ENCODE measurements at regions not wholly inside any gene's neighbourhood (a gene's known extent, or its start where the extent isn't known, plus 50 kb on each side); places are given as distances from the start of the nearest gene placed in this dataset.
A peak's percentile ranks its signal among the peaks of the same experiment; 100 is the strongest.

DNA sequence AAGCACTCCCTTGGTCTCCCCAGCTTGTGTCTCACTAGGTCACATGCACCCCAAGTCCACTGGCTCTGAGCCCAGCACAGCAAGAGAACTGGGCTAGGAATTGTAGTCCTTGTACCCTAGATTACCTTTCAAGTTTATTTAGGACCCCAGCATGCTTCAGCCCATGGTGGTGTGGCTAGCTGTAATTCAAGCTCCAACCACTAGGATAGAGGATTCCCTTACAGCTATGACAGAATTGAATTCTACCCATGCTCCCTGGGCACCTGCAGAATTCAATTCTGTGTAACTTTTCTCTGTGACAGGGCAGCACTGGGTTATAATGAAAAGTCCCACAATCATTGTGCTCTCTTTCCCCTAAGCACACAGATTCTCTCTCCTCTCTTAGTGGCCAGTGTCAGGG, 253.8 kb upstream of the DMD start:
- DNase-seq (ENCODE audit: low read depth): no peak
- TF ChIP-seq, protein P1, sequence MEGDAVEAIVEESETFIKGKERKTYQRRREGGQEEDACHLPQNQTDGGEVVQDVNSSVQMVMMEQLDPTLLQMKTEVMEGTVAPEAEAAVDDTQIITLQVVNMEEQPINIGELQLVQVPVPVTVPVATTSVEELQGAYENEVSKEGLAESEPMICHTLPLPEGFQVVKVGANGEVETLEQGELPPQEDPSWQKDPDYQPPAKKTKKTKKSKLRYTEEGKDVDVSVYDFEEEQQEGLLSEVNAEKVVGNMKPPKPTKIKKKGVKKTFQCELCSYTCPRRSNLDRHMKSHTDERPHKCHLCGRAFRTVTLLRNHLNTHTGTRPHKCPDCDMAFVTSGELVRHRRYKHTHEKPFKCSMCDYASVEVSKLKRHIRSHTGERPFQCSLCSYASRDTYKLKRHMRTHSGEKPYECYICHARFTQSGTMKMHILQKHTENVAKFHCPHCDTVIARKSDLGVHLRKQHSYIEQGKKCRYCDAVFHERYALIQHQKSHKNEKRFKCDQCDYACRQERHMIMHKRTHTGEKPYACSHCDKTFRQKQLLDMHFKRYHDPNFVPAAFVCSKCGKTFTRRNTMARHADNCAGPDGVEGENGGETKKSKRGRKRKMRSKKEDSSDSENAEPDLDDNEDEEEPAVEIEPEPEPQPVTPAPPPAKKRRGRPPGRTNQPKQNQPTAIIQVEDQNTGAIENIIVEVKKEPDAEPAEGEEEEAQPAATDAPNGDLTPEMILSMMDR (IDR thresholded peaks at IDR 0.05; ENCODE audit: control insufficient read depth, extremely low read depth, insufficient read depth): no peak
- no peak overlapping the region for H3K4me3 ChIP-seq (ENCODE audit: low read depth, low read length)

DNA sequence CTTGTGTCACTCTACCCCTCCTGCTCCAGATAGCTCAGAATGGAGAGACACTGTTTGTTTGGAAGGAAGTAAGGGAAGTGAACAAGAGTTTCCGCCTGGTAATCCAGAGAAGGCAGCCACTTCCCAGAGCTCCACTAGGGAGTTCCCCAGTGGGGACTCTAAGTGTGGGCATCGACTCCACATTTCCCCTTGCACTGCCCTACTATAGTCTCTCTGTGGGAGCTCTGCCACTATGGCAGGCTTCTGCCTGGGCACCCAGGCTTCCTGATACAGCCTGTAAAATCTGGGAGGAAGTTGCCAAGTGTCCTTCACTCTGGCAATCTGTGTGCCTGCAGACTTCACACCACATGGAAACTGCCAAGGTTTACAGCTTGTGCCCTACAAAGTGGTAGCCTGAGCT, 245.8 kb upstream of the DMD start:
- no peak for DNase-seq (ENCODE audit: low read depth)
- no peak overlapping the region for H3K4me3 ChIP-seq (ENCODE audit: low read depth, low read length)
- TF ChIP-seq, protein P1 (IDR thresholded peaks at IDR 0.05; ENCODE audit: control insufficient read depth, extremely low read depth, insufficient read depth): no peak

DNA sequence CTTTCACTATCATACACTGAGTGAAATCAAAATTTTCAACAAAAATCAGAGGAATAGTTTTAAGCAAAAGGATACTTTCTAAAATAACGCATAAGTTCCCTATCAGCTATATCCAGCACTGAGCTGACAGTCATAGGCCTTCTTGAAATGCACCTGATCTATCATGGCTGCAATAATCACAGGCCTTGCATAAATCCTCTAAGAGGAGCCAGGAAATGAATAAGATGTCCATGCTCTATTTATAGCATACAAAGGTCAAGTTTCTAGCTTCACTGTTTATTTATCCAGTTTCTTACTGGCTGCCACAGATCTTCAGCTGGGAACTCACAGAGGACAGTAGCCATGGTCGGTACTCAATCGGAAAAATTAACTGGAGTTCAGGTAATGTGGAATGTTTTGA, 235.9 kb upstream of the DMD start:
- no peak for DNase-seq (ENCODE audit: low read depth)
- TF ChIP-seq, protein P1 (IDR thresholded peaks at IDR 0.05; ENCODE audit: control insufficient read depth, extremely low read depth, insufficient read depth): no peak

DNA sequence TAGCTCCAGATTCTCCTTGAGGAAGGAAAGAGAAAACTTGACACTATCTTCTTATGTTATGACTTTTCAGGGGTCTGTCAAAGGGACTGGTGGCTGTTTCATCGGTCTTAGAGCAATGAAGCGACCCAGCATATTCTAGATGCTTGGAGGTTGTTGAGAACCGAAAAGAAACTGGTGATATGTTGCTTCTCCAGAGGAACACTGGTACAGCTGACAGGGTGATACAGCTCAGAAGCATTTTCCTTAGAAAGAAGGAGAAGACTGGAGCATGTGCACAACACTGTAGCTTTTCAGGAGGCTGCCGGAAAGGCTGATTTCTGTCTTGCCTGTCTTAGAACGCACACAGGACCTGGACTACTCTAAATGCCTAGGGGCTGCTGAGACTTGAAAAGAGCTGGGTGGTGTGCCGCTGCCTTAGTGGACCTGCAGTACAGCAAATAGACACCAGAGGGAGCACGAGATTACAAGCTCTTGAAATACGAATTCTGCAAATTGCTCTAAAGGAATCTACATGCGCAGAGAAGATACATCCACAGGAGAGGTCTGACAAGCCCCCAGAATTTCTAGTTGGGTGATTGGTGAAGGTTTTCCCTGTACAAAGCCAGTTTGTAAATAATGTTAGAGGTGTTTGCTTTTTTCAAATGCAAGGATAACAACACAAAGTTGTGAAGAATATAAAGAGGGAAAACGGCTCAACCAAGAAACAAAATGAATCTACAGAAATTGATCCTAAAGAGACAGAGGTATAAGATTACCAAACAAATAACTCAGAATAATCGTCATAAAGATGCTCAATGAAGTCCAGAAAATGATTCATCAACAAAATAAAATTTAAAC, 223.1 kb upstream of the DMD start:
- peak; percentile 3 for DNase-seq (ENCODE audit: low read depth)
- H3K4me3 ChIP-seq (ENCODE audit: low read depth, low read length): no peak overlapping the region
- TF ChIP-seq, protein P1 (IDR thresholded peaks at IDR 0.05; ENCODE audit: control insufficient read depth, extremely low read depth, insufficient read depth): peak; percentile 63

More for the DNA sequence above, 235.9 kb upstream of the DMD start:
- H3K4me3 ChIP-seq (ENCODE audit: low read depth, low read length): no peak overlapping the region

DNA sequence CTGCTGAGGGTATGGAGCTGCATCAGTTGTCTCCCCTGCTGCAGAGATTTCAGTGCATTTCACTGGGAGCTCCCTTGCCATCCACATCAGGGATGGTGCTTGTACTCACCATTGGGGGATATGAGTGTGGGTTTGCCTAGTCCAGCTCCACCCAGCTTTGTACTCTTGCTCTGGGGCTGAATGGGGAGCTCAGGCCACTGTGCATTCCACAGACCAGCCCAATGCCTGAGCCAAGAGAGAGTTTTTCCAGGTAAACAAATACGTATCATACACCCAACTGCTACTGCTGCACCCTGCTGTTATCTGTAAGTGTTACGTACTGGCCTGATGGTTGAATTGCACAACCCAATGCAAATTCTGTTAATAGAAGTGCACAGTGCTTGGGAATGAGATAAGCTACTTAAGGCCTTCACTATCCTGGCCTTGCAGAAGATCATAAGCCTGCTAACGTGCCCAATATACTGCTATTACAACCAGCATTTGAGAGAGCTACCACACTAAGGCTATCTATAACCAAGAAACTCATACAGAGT, 205.0 kb upstream of the DMD start:
- TF ChIP-seq, protein P1 (IDR thresholded peaks at IDR 0.05; ENCODE audit: control insufficient read depth, extremely low read depth, insufficient read depth): no peak
- DNase-seq (ENCODE audit: low read depth): no peak
- no peak overlapping the region for H3K4me3 ChIP-seq (ENCODE audit: low read depth, low read length)

DNA sequence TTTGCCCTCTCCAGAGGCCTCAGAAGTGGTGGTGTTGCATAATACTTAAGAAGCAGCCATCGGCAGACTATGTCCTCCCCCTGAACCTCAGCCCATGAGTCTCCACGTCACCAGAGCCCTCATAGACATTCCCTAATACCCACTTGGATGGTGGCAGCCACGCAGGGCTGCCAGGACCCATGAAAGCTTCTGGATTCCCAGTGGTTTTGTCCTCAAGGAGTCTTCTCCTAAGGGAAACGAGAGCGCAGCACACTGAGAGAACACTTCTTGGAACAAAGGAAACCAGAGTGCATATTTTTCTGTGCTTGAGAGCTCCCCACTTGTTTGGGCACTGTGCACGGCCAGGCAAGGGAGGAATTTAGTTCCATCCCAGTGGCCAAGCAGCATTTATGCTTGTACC, 204.1 kb upstream of the DMD start:
- TF ChIP-seq, protein P1 (IDR thresholded peaks at IDR 0.05; ENCODE audit: control insufficient read depth, extremely low read depth, insufficient read depth): no peak
- H3K4me3 ChIP-seq (ENCODE audit: low read depth, low read length): no peak overlapping the region
- DNase-seq (ENCODE audit: low read depth): no peak
